NCI-H128 (cell line): ENCODE measurements at regions not wholly inside any gene's neighbourhood (a gene's known extent, or its start where the extent isn't known, plus 50 kb on each side); places are given as distances from the start of the nearest gene placed in this dataset.
A peak's percentile ranks its signal among the peaks of the same experiment; 100 is the strongest.
"Not testable (repeated sequence)": the region's sequence is repeated elsewhere in the genome, so short reads cannot be mapped to it uniquely, and the experiment has no call there.

Experiments
- DNase-seq: peaks from one replicate; lab custom pipeline; 2025; ENCODE audit not compliant: unreplicated experiment; lab: John Stamatoyannopoulos, UW

- no peak for DNase-seq
Measured at GRCh38 chr6:13874191-13874549, 50.6 kb upstream of the RNF182 start.

- DNase-seq, result peak; percentile 77
Measured at GRCh38 chr6:13873288-13874190, 51.2 kb upstream of the RNF182 start.

- DNase-seq, result no peak
Measured at GRCh38 chr6:13872681-13873080, 52.1 kb upstream of the RNF182 start.

GRCh38 chr6:13872006-13872405 is 52.7 kb upstream of the RNF182 start:
- DNase-seq, result not testable (repeated sequence)

- DNase-seq, result no peak
Measured at GRCh38 chr6:13870214-13870830, 54.4 kb upstream of the RNF182 start.

GRCh38 chr6:13868236-13868635 is 53.9 kb upstream of the MCUR1 start:
- DNase-seq, result no peak

- DNase-seq, result no peak
Measured at GRCh38 chr6:13866301-13866700, 51.9 kb upstream of the MCUR1 start.

GRCh38 chr6:13865141-13865540 is 50.8 kb upstream of the MCUR1 start:
- no peak for DNase-seq

GRCh38 chr6:13864669-13865068 is 50.3 kb upstream of the MCUR1 start:
- DNase-seq, result not testable (repeated sequence)
